WTC11 (cell line): ENCODE measurements at regions not wholly inside any gene's neighbourhood (a gene's known extent, or its start where the extent isn't known, plus 50 kb on each side); places are given as distances from the start of the nearest gene placed in this dataset.

Source experiments
- TF ChIP-seq, protein P1 (sequence below): fragments of 250-450 bp; sonication (Bioruptor Pico); conservative IDR thresholded peaks from 2 replicates; pipeline ENCODE4 v1.9.0; 2021; ENCODE audit warnings: mild to moderate bottlenecking
- TF ChIP-seq, protein P2 (sequence below): sonication (generic); formaldehyde crosslinking; IDR thresholded peaks from 2 replicates; pipeline ENCODE4 v1.8.1; 2023; ENCODE audit warnings: mild to moderate bottlenecking, missing genetic modification reagents, moderate library complexity

DNA sequence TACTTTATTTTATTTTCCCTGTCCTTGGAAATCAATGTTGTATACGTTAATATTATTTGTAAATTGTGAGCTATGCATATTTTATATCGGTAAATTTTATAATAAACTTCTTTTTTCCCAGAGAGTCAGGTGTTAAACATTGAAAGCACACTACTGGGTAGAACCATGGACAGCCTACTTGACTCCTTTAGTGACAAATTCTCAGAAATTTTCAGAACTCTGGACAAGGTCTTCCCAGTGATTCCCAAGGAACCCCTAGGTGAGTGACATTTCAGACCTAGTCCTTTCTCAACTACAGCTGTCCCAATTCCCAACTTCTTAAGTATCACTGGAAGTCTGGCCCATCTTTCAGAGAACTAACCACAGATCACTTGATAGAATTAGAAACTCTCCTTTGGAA is 107.2 kb downstream of the RCN1 start:
- TF ChIP-seq, protein P1, sequence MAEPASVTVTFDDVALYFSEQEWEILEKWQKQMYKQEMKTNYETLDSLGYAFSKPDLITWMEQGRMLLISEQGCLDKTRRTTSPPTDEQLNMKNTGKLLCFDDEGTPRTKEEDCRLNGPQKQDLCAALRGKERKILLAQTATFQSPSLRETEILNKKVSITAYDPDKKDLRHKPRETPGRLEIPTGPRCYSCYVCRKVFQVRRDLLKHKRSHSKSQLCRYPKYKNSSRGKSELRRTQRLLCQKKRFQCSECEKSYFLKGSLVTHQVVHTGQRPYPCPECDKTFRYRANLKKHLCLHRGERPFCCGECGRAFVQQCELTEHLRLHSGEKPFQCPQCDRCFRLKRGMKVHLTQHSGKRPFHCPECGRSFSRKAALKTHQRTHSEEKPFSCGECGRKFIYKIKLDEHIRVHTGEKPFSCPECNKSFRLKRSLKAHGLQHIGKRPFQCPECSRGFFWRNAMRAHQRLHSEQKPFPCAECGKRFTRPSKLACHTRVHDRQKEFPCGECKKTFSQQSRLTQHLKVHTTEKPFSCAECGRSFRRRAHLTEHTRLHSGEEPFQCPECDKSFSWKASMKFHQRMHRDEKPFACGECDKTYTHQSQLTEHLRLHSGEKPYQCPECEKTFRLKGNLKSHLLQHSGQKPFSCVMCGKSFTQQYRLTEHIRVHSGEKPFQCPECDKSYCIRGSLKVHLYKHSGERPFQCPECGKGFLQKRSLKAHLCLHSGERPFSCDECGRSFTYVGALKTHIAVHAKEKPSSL (CRISPR knock-in tag) = no peak
- TF ChIP-seq, protein P2, sequence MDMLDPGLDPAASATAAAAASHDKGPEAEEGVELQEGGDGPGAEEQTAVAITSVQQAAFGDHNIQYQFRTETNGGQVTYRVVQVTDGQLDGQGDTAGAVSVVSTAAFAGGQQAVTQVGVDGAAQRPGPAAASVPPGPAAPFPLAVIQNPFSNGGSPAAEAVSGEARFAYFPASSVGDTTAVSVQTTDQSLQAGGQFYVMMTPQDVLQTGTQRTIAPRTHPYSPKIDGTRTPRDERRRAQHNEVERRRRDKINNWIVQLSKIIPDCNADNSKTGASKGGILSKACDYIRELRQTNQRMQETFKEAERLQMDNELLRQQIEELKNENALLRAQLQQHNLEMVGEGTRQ (CRISPR knock-in tag) = no peak
